Vagina (tissue), 2 donors: ENCODE measurements at regions not wholly inside any gene's neighbourhood (a gene's known extent, or its start where the extent isn't known, plus 50 kb on each side); places are given as distances from the start of the nearest gene placed in this dataset.

Experiments used
- CTCF ChIP-seq, 3 experiments: fragments of 450-650 bp in 2 of 3; fragments of 200-600 bp in 1 of 3; sonication (generic) in 1 of 3; IDR thresholded peaks; one replicate each; pipeline ENCODE4 v1.5.1; 2017 to 2019; ENCODE audit warnings: antibody characterized with exemption in 3 of 3, mild to moderate bottlenecking in 2 of 3, moderate library complexity in 2 of 3
- POLR2A ChIP-seq, 2 donors: fragments of 450-650 bp; IDR thresholded peaks; one replicate each; pipeline ENCODE4 v1.6.1; 2017; ENCODE audit warnings: antibody characterized with exemption in 2 of 2, mild to moderate bottlenecking in 2 of 2, moderate library complexity in 2 of 2

DNA sequence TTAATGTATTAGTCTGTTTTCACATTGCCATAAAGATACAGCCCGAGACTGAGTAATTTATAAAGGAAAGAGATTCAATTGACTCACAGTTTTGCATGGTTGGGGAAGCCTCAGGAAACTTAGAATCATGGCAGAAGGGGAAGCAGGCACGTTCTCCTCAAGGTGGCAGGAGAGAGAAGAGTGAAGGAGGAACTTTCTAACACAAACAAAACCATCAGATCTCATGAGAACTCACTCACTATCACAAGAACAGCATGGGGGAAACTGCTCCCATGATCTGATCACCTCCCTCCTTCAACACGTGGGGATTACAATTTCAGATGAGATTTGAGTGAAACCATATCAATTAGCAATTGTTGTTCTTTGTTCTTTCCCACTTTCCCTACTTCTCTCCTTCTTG, 689.0 kb upstream of the SLITRK1 start:
- TF ChIP-seq CTCF (IDR thresholded peaks at IDR 0.05): no peak
- no peak for TF ChIP-seq POLR2A (IDR thresholded peaks at IDR 0.05)
